ENCODE measurements at regions not wholly inside any gene's neighbourhood (a gene's known extent, or its start where the extent isn't known, plus 50 kb on each side); places are given as distances from the start of the nearest gene placed in this dataset.

DNA sequence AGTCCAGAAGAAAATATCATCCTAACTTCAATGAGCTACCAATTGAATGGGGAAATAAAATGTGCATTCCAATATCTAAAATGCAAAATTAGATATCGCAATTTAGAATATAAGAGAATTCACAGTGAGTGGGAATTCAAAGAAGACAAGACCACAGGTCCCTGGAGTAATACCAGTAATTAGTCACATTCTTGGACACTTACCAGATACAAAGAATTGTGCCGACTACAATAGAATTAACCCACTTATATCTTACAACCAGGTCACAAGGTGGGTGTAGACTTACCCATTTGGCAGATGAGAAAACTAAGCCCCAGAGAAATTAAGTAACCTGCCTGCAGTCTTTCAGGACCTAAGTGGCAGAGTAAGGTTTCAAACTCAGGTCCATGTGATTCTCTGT is 84.3 kb upstream of the C1QTNF7 start:
- TF ChIP-seq, protein P1, sequence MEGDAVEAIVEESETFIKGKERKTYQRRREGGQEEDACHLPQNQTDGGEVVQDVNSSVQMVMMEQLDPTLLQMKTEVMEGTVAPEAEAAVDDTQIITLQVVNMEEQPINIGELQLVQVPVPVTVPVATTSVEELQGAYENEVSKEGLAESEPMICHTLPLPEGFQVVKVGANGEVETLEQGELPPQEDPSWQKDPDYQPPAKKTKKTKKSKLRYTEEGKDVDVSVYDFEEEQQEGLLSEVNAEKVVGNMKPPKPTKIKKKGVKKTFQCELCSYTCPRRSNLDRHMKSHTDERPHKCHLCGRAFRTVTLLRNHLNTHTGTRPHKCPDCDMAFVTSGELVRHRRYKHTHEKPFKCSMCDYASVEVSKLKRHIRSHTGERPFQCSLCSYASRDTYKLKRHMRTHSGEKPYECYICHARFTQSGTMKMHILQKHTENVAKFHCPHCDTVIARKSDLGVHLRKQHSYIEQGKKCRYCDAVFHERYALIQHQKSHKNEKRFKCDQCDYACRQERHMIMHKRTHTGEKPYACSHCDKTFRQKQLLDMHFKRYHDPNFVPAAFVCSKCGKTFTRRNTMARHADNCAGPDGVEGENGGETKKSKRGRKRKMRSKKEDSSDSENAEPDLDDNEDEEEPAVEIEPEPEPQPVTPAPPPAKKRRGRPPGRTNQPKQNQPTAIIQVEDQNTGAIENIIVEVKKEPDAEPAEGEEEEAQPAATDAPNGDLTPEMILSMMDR (conservative IDR thresholded peaks at IDR 0.05; ENCODE audit: low read length): no peak
- no peak for TF ChIP-seq EZH2phosphoT487 (IDR thresholded peaks at IDR 0.05; ENCODE audit: borderline replicate concordance)
